KMS-11 (cell line): ENCODE measurements at regions not wholly inside any gene's neighbourhood (a gene's known extent, or its start where the extent isn't known, plus 50 kb on each side); places are given as distances from the start of the nearest gene placed in this dataset.

Experiments
- H2AFZ ChIP-seq: fragments of 200-600 bp; sonication (generic); 2 replicates; pipeline ENCODE4 v1.6.1; 2016; ENCODE audit warnings: antibody characterized with exemption, mixed run types, low read depth
- H3K27ac ChIP-seq: fragments of 200-600 bp; sonication (generic); 2 replicates; pipeline ENCODE4 v1.6.1; 2016; ENCODE audit warnings: mild to moderate bottlenecking, mixed run types
- H3K27me3 ChIP-seq: fragments of 200-600 bp; sonication (generic); 2 replicates; pipeline ENCODE4 v1.6.1; 2017; ENCODE audit warnings: mild to moderate bottlenecking, low read depth, mixed run types, moderate library complexity; ENCODE audit not compliant: insufficient read depth
- H3K36me3 ChIP-seq: fragments of 200-600 bp; sonication (generic); 2 replicates; pipeline ENCODE4 v1.6.1; 2017; ENCODE audit warnings: mild to moderate bottlenecking, mixed run types; ENCODE audit not compliant: insufficient read depth
- H3K4me1 ChIP-seq: fragments of 200-600 bp; sonication (generic); 2 replicates; pipeline ENCODE4 v1.6.1; 2016; ENCODE audit warnings: mild to moderate bottlenecking, low read depth, mixed run types; ENCODE audit not compliant: poor library complexity, severe bottlenecking
- H3K4me2 ChIP-seq: fragments of 200-600 bp; sonication (generic); 2 replicates; pipeline ENCODE4 v1.7.0; 2016; ENCODE audit warnings: mild to moderate bottlenecking, mixed run types
- H3K4me3 ChIP-seq: fragments of 200-600 bp; sonication (generic); IDR thresholded peaks from 2 replicates; pipeline ENCODE4 v1.6.1; 2017; ENCODE audit warnings: low read depth, low read length, mixed read lengths; ENCODE audit not compliant: insufficient read depth
- H3K79me2 ChIP-seq: fragments of 200-600 bp; sonication (generic); 2 replicates; pipeline ENCODE4 v1.6.1; 2016; ENCODE audit warnings: low read depth, mixed run types; ENCODE audit not compliant: insufficient read depth
- H3K9ac ChIP-seq: fragments of 200-600 bp; sonication (generic); 2 replicates; pipeline ENCODE4 v1.6.1; 2016; ENCODE audit warnings: mild to moderate bottlenecking, mixed run types
- H4K20me1 ChIP-seq: fragments of 200-600 bp; sonication (generic); 2 replicates; pipeline ENCODE4 v1.6.1; 2016; ENCODE audit warnings: mild to moderate bottlenecking, mixed run types; ENCODE audit not compliant: insufficient read depth
- CTCF ChIP-seq: fragments of 200-600 bp; sonication (generic); conservative IDR thresholded peaks from 2 replicates; pipeline ENCODE4 v1.6.1; 2017; ENCODE audit warnings: low read depth, mild to moderate bottlenecking, antibody characterized with exemption, low read length, moderate library complexity, mixed read lengths

- Histone ChIP-seq H3K79me2 (no peaks in the 10 kb centered on the region), H3K4me1 (no peaks in the 10 kb centered on the region), H3K27me3 (no peaks in the 10 kb centered on the region), H3K4me3 (no peak overlapping the region), H3K4me2 (no peak overlapping the region), H3K9ac (no peak overlapping the region), H3K27ac (no peak overlapping the region), H2AFZ (no peak overlapping the region), H3K36me3 (no peaks in the 10 kb centered on the region), H4K20me1 (no peaks in the 10 kb centered on the region)
- no peak for TF ChIP-seq CTCF
Measured at GRCh38 chr18:1922066-1922465, 649.2 kb downstream of the METTL4 start.

GRCh38 chr18:1928711-1929110 lies 642.6 kb downstream of the METTL4 start:
- Histone ChIP-seq H3K36me3 (no peaks in the 10 kb centered on the region), H3K4me2 (no peak overlapping the region), H3K4me3 (no peak overlapping the region), H3K79me2 (no peaks in the 10 kb centered on the region), H2AFZ (no peak overlapping the region), H3K27ac (no peak overlapping the region), H3K27me3 (no peaks in the 10 kb centered on the region), H4K20me1 (no peaks in the 10 kb centered on the region), H3K9ac (no peak overlapping the region), H3K4me1 (no peaks in the 10 kb centered on the region)
- TF ChIP-seq CTCF: no peak

GRCh38 chr18:1929720-1930119 lies 641.6 kb downstream of the METTL4 start:
- Histone ChIP-seq H3K27me3 (no peaks in the 10 kb centered on the region), H3K27ac (no peak overlapping the region), H4K20me1 (no peaks in the 10 kb centered on the region), H2AFZ (no peak overlapping the region), H3K4me1 (no peaks in the 10 kb centered on the region), H3K79me2 (no peaks in the 10 kb centered on the region), H3K4me2 (no peak overlapping the region), H3K9ac (no peak overlapping the region), H3K36me3 (no peaks in the 10 kb centered on the region), H3K4me3 (no peak overlapping the region)
- no peak for TF ChIP-seq CTCF

- H3K27me3 ChIP-seq: no peaks in the 10 kb centered on the region
Measured at GRCh38 chr18:1930291-1931270, 640.7 kb downstream of the METTL4 start.

More at GRCh38 chr18:1930291-1931270, 640.7 kb downstream of the METTL4 start:
- no peaks in the 10 kb centered on the region for H3K36me3 ChIP-seq
- TF ChIP-seq CTCF: no peak
- H3K4me1 ChIP-seq: no peaks in the 10 kb centered on the region
- no peak overlapping the region for H3K4me3 ChIP-seq
- H4K20me1 ChIP-seq: no peaks in the 10 kb centered on the region
- H3K79me2 ChIP-seq: no peaks in the 10 kb centered on the region
- H3K9ac ChIP-seq: no peak overlapping the region
- H2AFZ ChIP-seq: no peak overlapping the region
- no peak overlapping the region for H3K27ac ChIP-seq
- H3K4me2 ChIP-seq: no peak overlapping the region
